ENCODE measurements at regions not wholly inside any gene's neighbourhood (a gene's known extent, or its start where the extent isn't known, plus 50 kb on each side); places are given as distances from the start of the nearest gene placed in this dataset.
"Not testable (repeated sequence)": the region's sequence is repeated elsewhere in the genome, so short reads cannot be mapped to it uniquely, and the experiment has no call there.

DNA sequence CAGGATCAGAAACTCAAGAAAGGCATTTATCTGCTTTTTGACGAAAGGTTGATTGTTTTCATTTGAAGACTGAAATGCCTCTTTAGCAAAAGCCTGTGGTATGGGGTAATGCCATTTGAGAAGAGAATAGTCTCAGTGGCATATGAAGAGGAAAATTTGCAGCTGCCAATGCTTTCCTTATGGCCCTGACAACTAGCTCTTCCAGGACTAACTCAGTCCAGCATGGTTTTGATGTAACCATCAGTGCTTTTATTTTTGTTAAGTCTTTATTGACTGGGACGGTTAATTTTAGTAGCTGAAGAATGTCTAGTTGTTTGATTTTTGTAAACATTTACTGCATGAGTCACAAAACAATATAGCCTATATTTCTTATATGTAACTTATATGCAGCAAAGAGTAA is 158.4 kb downstream of the LNPK start:
- no peak overlapping the region for H3K27ac ChIP-seq (ENCODE audit: low read depth in 2 of 2, low read length in 2 of 2)
- H3K4me1 ChIP-seq (ENCODE audit: control insufficient read depth in 2 of 3, insufficient read depth in 2 of 3, low read depth in 1 of 3, low read length in 3 of 3): no peaks in the 10 kb centered on the region
- DNase-seq: no peak
- no peaks in the 10 kb centered on the region for H3K36me3 ChIP-seq (ENCODE audit: control insufficient read depth in 2 of 3, insufficient read depth in 3 of 3, low read length in 3 of 3)
- no peaks in the 10 kb centered on the region for H3K27me3 ChIP-seq (ENCODE audit: control insufficient read depth, insufficient read depth, low read length)
- FAIRE-seq: no peak
- intact Hi-C loops (cut with DNase I): no loop called here
- no peak for TF ChIP-seq CTCF (IDR thresholded peaks at IDR 0.05; ENCODE audit: borderline replicate concordance, extremely low read depth, insufficient read depth)
- no peak overlapping the region for H3K9ac ChIP-seq (ENCODE audit: low read length in 3 of 3)
- H3K9me3 ChIP-seq (ENCODE audit: control insufficient read depth in 2 of 3, insufficient read depth in 1 of 3, low read length in 3 of 3): no peaks in the 10 kb centered on the region
- H3K4me3 ChIP-seq (ENCODE audit: low read length in 3 of 3): no peak overlapping the region

GRCh38 chr2:175842996-175843395 is 159.1 kb downstream of the LNPK start:
- no peaks in the 10 kb centered on the region for H3K4me1 ChIP-seq (ENCODE audit: control insufficient read depth in 2 of 3, insufficient read depth in 2 of 3, low read depth in 1 of 3, low read length in 3 of 3)

GRCh38 chr2:175840765-175841164 is 161.3 kb downstream of the LNPK start:
- H3K9ac ChIP-seq (ENCODE audit: low read length in 3 of 3); H3K4me1 ChIP-seq (ENCODE audit: control insufficient read depth in 2 of 3, insufficient read depth in 2 of 3, low read depth in 1 of 3, low read length in 3 of 3); DNase-seq; FAIRE-seq; H3K27me3 ChIP-seq (ENCODE audit: control insufficient read depth, insufficient read depth, low read length); H3K36me3 ChIP-seq (ENCODE audit: control insufficient read depth in 2 of 3, insufficient read depth in 3 of 3, low read length in 3 of 3); H3K9me3 ChIP-seq (ENCODE audit: control insufficient read depth in 2 of 3, insufficient read depth in 1 of 3, low read length in 3 of 3); intact Hi-C loops (cut with DNase I); H3K27ac ChIP-seq (ENCODE audit: low read depth in 2 of 2, low read length in 2 of 2); H3K4me3 ChIP-seq (ENCODE audit: low read length in 3 of 3): not testable (repeated sequence)

More at GRCh38 chr2:175842996-175843395, 159.1 kb downstream of the LNPK start:
- Histone ChIP-seq H3K27me3 (ENCODE audit: control insufficient read depth, insufficient read depth, low read length) (no peaks in the 10 kb centered on the region), H3K4me3 (ENCODE audit: low read length in 3 of 3) (no peak overlapping the region), H3K9me3 (ENCODE audit: control insufficient read depth in 2 of 3, insufficient read depth in 1 of 3, low read length in 3 of 3) (no peaks in the 10 kb centered on the region), H3K36me3 (ENCODE audit: control insufficient read depth in 2 of 3, insufficient read depth in 3 of 3, low read length in 3 of 3) (no peaks in the 10 kb centered on the region), H3K9ac (ENCODE audit: low read length in 3 of 3) (no peak overlapping the region), H3K27ac (ENCODE audit: low read depth in 2 of 2, low read length in 2 of 2) (no peak overlapping the region)
- no peak for TF ChIP-seq CTCF (IDR thresholded peaks at IDR 0.05; ENCODE audit: borderline replicate concordance, extremely low read depth, insufficient read depth)
- no peak for FAIRE-seq
- no peak for DNase-seq
- intact Hi-C loops (cut with DNase I): no loop called here

DNA sequence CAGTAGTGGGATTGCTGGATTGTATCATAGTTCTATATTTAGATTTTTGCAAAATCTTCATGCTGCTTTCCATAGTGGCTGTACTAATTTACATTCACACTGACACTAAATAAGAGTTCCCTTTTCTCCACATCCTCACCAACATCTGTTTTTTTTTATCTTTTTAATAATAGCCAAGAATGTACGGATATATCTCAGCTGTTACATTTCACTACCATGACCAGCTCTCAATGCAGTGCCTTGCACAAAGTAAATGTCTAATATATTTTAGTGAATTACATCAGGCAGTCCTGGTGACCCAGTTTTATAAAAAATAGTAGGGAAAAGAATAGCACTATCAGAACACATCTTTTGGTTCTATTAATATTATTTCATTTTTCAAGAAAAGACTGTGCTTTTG is 161.8 kb downstream of the LNPK start:
- TF ChIP-seq CTCF (IDR thresholded peaks at IDR 0.05; ENCODE audit: borderline replicate concordance, extremely low read depth, insufficient read depth): no peak
- H3K36me3 ChIP-seq (ENCODE audit: control insufficient read depth in 2 of 3, insufficient read depth in 3 of 3, low read length in 3 of 3): no peaks in the 10 kb centered on the region
- no peak overlapping the region for H3K9ac ChIP-seq (ENCODE audit: low read length in 3 of 3)
- no peak overlapping the region for H3K27ac ChIP-seq (ENCODE audit: low read depth in 2 of 2, low read length in 2 of 2)
- H3K4me3 ChIP-seq (ENCODE audit: low read length in 3 of 3): no peak overlapping the region
- H3K27me3 ChIP-seq (ENCODE audit: control insufficient read depth, insufficient read depth, low read length): no peaks in the 10 kb centered on the region
- FAIRE-seq (no peak), DNase-seq (peak in 2 of 5 donors; percentile 32 to 67)
- no peaks in the 10 kb centered on the region for H3K4me1 ChIP-seq (ENCODE audit: control insufficient read depth in 2 of 3, insufficient read depth in 2 of 3, low read depth in 1 of 3, low read length in 3 of 3)
- intact Hi-C loops (cut with DNase I): no loop called here
- H3K9me3 ChIP-seq (ENCODE audit: control insufficient read depth in 2 of 3, insufficient read depth in 1 of 3, low read length in 3 of 3): no peaks in the 10 kb centered on the region

Data from kidney (tissue), 13 donors.